Kidney (tissue), 13 donors: ENCODE measurements at regions not wholly inside any gene's neighbourhood (a gene's known extent, or its start where the extent isn't known, plus 50 kb on each side); places are given as distances from the start of the nearest gene placed in this dataset.
"Not testable (repeated sequence)": the region's sequence is repeated elsewhere in the genome, so short reads cannot be mapped to it uniquely, and the experiment has no call there.

Experiments used
- DNase-seq, 5 donors: peaks; one replicate each; pipeline ENCODE4 v3.0.0-alpha.2; 2013 to 2020
- FAIRE-seq: peaks from 2 replicates; lab custom pipeline; 2012; peaks lifted over from hg19 to GRCh38; lab: Jason Lieb, UNC
- H3K27ac ChIP-seq, 2 donors: one replicate each; pipeline ENCODE4 v1.7.0; 2013; ENCODE audit warnings: low read depth in 2 of 2, low read length in 2 of 2, inconsistent platforms in 1 of 2
- H3K27me3 ChIP-seq: one replicate; pipeline ENCODE4 v1.7.1; 2013; ENCODE audit warnings: low read length, inconsistent platforms; ENCODE audit not compliant: control insufficient read depth, insufficient read depth
- H3K36me3 ChIP-seq, 3 donors: one replicate each; pipeline versions ENCODE4 v1.7.0 to v1.7.1; 2013; ENCODE audit warnings: low read length in 3 of 3, control low read depth in 1 of 3, inconsistent platforms in 1 of 3; ENCODE audit not compliant: insufficient read depth in 3 of 3, control insufficient read depth in 2 of 3
- H3K4me1 ChIP-seq, 3 donors: one replicate each; pipeline versions ENCODE4 v1.7.0 to v1.7.1; 2013; ENCODE audit warnings: low read length in 3 of 3, inconsistent platforms in 1 of 3, low read depth in 1 of 3; ENCODE audit not compliant: control insufficient read depth in 2 of 3, insufficient read depth in 2 of 3
- H3K4me3 ChIP-seq, 3 donors: one replicate each; pipeline versions ENCODE4 v1.7.0 to v1.8.1; 2013; ENCODE audit warnings: low read length in 3 of 3, control low read depth in 1 of 3, inconsistent platforms in 1 of 3
- H3K9ac ChIP-seq, 3 donors: one replicate each; pipeline versions ENCODE4 v1.7.0 to v1.7.1; 2013; ENCODE audit warnings: low read length in 3 of 3, control low read depth in 1 of 3, inconsistent platforms in 1 of 3
- H3K9me3 ChIP-seq, 3 donors: one replicate each; pipeline versions ENCODE4 v1.7.0 to v1.7.1; 2013; ENCODE audit warnings: low read length in 3 of 3, control low read depth in 1 of 3, inconsistent platforms in 1 of 3; ENCODE audit not compliant: control insufficient read depth in 2 of 3, insufficient read depth in 1 of 3
- intact Hi-C: fragments of 100-400 bp; cut with DNase I; formaldehyde crosslinking; loops from one replicate; pipeline ENCODE4 v1.11.1; 2022
- TF ChIP-seq, protein P1 (sequence below): IDR thresholded peaks from 3 replicates; pipeline ENCODE4 v1.5.1; 2012; ENCODE audit warnings: mild to moderate bottlenecking, moderate library complexity, borderline replicate concordance; ENCODE audit not compliant: insufficient read depth; ENCODE audit errors: extremely low read depth
- donor health status: control.
- donor health status: control.
- donor health status: control.
- donor health status: control.
- donor health status: control.
- donor health status: DM: yes; HTN: yes; CAD: no.
- donor health status: Normal renal cell carcinoma (clear cell type).

DNA sequence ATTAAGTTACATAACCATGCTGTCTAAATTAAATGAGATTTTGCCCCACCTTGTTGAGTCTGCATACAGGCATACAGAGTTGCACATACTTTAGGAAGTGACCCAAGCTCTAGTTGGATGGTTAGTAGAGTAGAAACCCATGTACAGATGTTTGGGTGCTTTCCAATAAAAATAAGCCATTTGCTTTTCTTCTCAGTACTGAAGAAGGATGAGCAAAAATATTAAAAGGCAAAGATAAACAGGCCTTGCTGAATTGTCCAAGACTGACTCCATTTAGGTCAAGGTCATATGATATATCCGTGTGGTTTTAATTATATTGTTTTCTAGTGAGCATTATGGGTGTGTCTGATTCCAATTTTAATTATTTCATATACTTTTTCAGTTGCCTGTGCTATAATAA is 589.4 kb downstream of the RFPL4B start:
- intact Hi-C loops = no loop called here
- no peak overlapping the region for H3K4me3 ChIP-seq
- no peak overlapping the region for H3K9ac ChIP-seq
- H3K27ac ChIP-seq = no peak overlapping the region
- DNase-seq = peak in 1 of 5 donors; percentile 28
- TF ChIP-seq, protein P1, sequence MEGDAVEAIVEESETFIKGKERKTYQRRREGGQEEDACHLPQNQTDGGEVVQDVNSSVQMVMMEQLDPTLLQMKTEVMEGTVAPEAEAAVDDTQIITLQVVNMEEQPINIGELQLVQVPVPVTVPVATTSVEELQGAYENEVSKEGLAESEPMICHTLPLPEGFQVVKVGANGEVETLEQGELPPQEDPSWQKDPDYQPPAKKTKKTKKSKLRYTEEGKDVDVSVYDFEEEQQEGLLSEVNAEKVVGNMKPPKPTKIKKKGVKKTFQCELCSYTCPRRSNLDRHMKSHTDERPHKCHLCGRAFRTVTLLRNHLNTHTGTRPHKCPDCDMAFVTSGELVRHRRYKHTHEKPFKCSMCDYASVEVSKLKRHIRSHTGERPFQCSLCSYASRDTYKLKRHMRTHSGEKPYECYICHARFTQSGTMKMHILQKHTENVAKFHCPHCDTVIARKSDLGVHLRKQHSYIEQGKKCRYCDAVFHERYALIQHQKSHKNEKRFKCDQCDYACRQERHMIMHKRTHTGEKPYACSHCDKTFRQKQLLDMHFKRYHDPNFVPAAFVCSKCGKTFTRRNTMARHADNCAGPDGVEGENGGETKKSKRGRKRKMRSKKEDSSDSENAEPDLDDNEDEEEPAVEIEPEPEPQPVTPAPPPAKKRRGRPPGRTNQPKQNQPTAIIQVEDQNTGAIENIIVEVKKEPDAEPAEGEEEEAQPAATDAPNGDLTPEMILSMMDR = no peak
- H3K27me3 ChIP-seq = no peaks in the 10 kb centered on the region
- FAIRE-seq = no peak
- H3K36me3 ChIP-seq = no peaks in the 10 kb centered on the region
- H3K9me3 ChIP-seq = no peaks in the 10 kb centered on the region
- no peaks in the 10 kb centered on the region for H3K4me1 ChIP-seq

DNA sequence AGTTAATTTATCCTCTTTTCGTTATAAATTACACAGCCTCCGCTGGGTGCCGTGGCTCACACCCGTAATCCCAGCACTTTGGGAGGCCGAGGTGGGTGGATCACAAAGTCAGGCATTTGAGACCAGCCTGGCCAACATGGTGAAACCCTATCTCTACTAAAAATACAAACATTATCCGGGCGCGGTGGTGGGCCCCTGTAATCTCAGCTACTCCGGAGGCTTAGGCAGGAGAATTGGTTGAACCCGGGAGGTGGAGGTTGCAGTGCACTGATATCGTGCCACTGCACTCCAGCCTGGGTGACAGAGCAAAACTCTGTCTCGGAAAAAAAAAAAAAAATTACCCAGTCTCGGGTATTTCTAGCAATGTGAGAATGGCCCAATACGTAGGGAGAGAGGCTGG is 590.6 kb downstream of the RFPL4B start:
- H3K9ac ChIP-seq, H3K9me3 ChIP-seq, H3K27me3 ChIP-seq, FAIRE-seq, H3K4me1 ChIP-seq, H3K4me3 ChIP-seq, intact Hi-C loops, H3K27ac ChIP-seq, H3K36me3 ChIP-seq, DNase-seq: not testable (repeated sequence)

- no peak for FAIRE-seq
- TF ChIP-seq, protein P1 = no peak
- Histone ChIP-seq H3K36me3 (no peaks in the 10 kb centered on the region), H3K4me3 (no peak overlapping the region), H3K9me3 (no peaks in the 10 kb centered on the region), H3K27ac (no peak overlapping the region), H3K9ac (no peak overlapping the region), H3K4me1 (no peaks in the 10 kb centered on the region), H3K27me3 (no peaks in the 10 kb centered on the region)
- intact Hi-C loops = no loop called here
- DNase-seq = no peak
These were observed 591.5 kb downstream of the RFPL4B start for GRCh38 chr6:112938650-112939049.

DNA sequence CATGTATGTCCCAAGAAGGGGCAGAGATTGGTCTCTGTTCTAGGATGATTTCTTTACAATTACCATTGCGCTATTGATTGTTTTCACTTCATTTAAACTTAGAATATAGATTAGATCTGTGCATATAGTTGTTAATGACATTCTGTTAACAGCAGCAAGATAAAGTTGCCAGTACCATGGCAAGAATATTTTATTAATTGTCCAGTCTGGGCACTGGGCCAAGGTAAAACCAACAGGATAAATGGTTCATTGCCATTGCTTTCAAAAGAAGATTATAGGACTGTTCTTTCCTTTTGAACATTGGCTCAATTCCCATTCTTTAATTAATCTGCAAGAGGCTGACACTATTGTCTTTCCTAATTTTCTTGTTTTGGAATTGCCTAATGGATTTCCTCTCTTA is 592.4 kb downstream of the RFPL4B start:
- H3K27me3 ChIP-seq = no peaks in the 10 kb centered on the region
- H3K36me3 ChIP-seq = no peaks in the 10 kb centered on the region
- H3K27ac ChIP-seq = no peak overlapping the region
- no peaks in the 10 kb centered on the region for H3K9me3 ChIP-seq
- no peaks in the 10 kb centered on the region for H3K4me1 ChIP-seq
- peak in 1 of 5 donors; percentile 33 for DNase-seq
- TF ChIP-seq, protein P1 = no peak
- intact Hi-C loops = no loop called here
- H3K9ac ChIP-seq = no peak overlapping the region
- no peak for FAIRE-seq
- no peak overlapping the region for H3K4me3 ChIP-seq
